HG03565 (cell line): ENCODE measurements at regions not wholly inside any gene's neighbourhood (a gene's known extent, or its start where the extent isn't known, plus 50 kb on each side); places are given as distances from the start of the nearest gene placed in this dataset.
A peak's percentile ranks its signal among the peaks of the same experiment; 100 is the strongest.

Experiments
- ATAC-seq: cut with Tn5 transposase; IDR thresholded peaks from one replicate; pipeline ENCODE4 v1.9.1; 2021; ENCODE audit warnings: mild to moderate bottlenecking, moderate library complexity; ENCODE audit not compliant: unreplicated experiment

GRCh38 chr3:160163229-160163878 is 61.9 kb upstream of the C3orf80 start:
- no peak for ATAC-seq

- ATAC-seq: no peak
These were observed 57.0 kb upstream of the C3orf80 start for GRCh38 chr3:160168246-160168645.

- no peak for ATAC-seq
These were observed 55.9 kb upstream of the C3orf80 start for GRCh38 chr3:160169139-160169976.

- peak; percentile 60 for ATAC-seq
These were observed 54.5 kb upstream of the C3orf80 start for GRCh38 chr3:160170409-160171370.

- no peak for ATAC-seq
These were observed 53.4 kb upstream of the C3orf80 start for GRCh38 chr3:160171813-160172212.

GRCh38 chr3:160174621-160175020 is 50.6 kb upstream of the C3orf80 start:
- no peak for ATAC-seq
